ENCODE measurements at regions not wholly inside any gene's neighbourhood (a gene's known extent, or its start where the extent isn't known, plus 50 kb on each side); places are given as distances from the start of the nearest gene placed in this dataset.
"Not testable (repeated sequence)": the region's sequence is repeated elsewhere in the genome, so short reads cannot be mapped to it uniquely, and the experiment has no call there.

- peak; percentile 29 for DNase-seq
Measured at GRCh38 chr9:90192465-90192864, 450.2 kb downstream of the DIRAS2 start.

GRCh38 chr9:90198956-90199355 lies 443.7 kb downstream of the DIRAS2 start:
- DNase-seq = no peak

GRCh38 chr9:90201766-90202165 lies 440.9 kb downstream of the DIRAS2 start:
- DNase-seq = no peak

- no peak for DNase-seq
Measured at GRCh38 chr9:90204128-90204831, 438.3 kb downstream of the DIRAS2 start.

- not testable (repeated sequence) for DNase-seq
Measured at GRCh38 chr9:90213045-90213444, 429.6 kb downstream of the DIRAS2 start.

GRCh38 chr9:90219548-90220118 lies 423.0 kb downstream of the DIRAS2 start:
- peak; percentile 22 for DNase-seq

- not testable (repeated sequence) for DNase-seq
Measured at GRCh38 chr9:90221899-90222298, 420.7 kb downstream of the DIRAS2 start.

- DNase-seq = peak; percentile 74
Measured at GRCh38 chr9:90226839-90227338, 415.7 kb downstream of the DIRAS2 start.

- not testable (repeated sequence) for DNase-seq
Measured at GRCh38 chr9:90233081-90233480, 409.5 kb downstream of the DIRAS2 start.

GRCh38 chr9:90240541-90240940 lies 402.1 kb downstream of the DIRAS2 start:
- DNase-seq = no peak

GRCh38 chr9:90245661-90246060 lies 397.0 kb downstream of the DIRAS2 start:
- DNase-seq = no peak

- DNase-seq = no peak
Measured at GRCh38 chr9:90249094-90249493, 393.5 kb downstream of the DIRAS2 start.

- no peak for DNase-seq
Measured at GRCh38 chr9:90251316-90251715, 391.3 kb downstream of the DIRAS2 start.

GRCh38 chr9:90256345-90256744 lies 386.3 kb downstream of the DIRAS2 start:
- DNase-seq = no peak

- no peak for DNase-seq
Measured at GRCh38 chr9:90259311-90260246, 383.0 kb downstream of the DIRAS2 start.

- DNase-seq = no peak
Measured at GRCh38 chr9:90261698-90262097, 380.9 kb downstream of the DIRAS2 start.

- DNase-seq = no peak
Measured at GRCh38 chr9:90268613-90269012, 374.0 kb downstream of the DIRAS2 start.

- DNase-seq = no peak
Measured at GRCh38 chr9:90271707-90272106, 370.9 kb downstream of the DIRAS2 start.

GRCh38 chr9:90274725-90275124 lies 367.9 kb downstream of the DIRAS2 start:
- no peak for DNase-seq

GRCh38 chr9:90285946-90286345 lies 356.7 kb downstream of the DIRAS2 start:
- no peak for DNase-seq

- no peak for DNase-seq
Measured at GRCh38 chr9:90287567-90288274, 354.9 kb downstream of the DIRAS2 start.

- no peak for DNase-seq
Measured at GRCh38 chr9:90288275-90288639, 354.4 kb downstream of the DIRAS2 start.
